ENCODE measurements at regions not wholly inside any gene's neighbourhood (a gene's known extent, or its start where the extent isn't known, plus 50 kb on each side); places are given as distances from the start of the nearest gene placed in this dataset.

DNA sequence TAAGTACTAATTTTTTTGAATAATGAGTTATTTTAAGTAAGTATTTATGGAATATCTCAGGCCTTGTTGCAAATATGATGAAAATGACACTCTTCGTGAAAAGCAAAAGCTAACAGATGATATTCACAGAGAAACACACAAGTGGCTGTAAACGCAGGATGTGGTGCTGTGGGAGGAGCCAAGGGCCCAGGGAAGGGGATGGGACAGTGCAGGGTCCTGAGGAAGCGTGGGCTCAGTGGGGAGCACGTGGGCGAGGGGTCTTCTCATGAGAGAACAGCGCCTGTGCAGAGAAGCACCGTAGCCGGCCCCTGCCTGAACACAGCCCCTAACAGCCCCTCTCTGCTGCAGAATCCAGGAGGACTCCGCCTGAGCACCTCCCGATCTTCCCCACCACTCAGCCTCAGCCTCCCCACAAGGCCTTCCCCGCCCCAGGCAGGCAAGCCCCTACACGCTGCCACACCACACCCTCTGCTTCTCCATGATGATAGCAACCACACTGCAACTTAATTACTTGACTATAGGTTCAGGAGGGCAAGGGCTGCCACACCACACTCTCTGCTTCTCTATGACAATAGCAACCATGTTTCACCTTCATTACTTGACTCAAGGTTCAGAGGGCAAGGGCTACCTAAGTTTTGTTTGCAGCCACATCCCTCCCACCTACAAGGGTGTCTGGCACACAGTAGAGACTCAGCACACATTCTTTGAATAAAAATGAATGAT, 152.6 kb upstream of the RNF32 start (continued):
- TF ChIP-seq ZNF114 (CRISPR knock-in tag; IDR thresholded peaks at IDR 0.05) (no peak), STAT1 (IDR thresholded peaks at IDR 0.05; ENCODE audit: unreplicated experiment) (no peak)
- TF ChIP-seq, protein P1, sequence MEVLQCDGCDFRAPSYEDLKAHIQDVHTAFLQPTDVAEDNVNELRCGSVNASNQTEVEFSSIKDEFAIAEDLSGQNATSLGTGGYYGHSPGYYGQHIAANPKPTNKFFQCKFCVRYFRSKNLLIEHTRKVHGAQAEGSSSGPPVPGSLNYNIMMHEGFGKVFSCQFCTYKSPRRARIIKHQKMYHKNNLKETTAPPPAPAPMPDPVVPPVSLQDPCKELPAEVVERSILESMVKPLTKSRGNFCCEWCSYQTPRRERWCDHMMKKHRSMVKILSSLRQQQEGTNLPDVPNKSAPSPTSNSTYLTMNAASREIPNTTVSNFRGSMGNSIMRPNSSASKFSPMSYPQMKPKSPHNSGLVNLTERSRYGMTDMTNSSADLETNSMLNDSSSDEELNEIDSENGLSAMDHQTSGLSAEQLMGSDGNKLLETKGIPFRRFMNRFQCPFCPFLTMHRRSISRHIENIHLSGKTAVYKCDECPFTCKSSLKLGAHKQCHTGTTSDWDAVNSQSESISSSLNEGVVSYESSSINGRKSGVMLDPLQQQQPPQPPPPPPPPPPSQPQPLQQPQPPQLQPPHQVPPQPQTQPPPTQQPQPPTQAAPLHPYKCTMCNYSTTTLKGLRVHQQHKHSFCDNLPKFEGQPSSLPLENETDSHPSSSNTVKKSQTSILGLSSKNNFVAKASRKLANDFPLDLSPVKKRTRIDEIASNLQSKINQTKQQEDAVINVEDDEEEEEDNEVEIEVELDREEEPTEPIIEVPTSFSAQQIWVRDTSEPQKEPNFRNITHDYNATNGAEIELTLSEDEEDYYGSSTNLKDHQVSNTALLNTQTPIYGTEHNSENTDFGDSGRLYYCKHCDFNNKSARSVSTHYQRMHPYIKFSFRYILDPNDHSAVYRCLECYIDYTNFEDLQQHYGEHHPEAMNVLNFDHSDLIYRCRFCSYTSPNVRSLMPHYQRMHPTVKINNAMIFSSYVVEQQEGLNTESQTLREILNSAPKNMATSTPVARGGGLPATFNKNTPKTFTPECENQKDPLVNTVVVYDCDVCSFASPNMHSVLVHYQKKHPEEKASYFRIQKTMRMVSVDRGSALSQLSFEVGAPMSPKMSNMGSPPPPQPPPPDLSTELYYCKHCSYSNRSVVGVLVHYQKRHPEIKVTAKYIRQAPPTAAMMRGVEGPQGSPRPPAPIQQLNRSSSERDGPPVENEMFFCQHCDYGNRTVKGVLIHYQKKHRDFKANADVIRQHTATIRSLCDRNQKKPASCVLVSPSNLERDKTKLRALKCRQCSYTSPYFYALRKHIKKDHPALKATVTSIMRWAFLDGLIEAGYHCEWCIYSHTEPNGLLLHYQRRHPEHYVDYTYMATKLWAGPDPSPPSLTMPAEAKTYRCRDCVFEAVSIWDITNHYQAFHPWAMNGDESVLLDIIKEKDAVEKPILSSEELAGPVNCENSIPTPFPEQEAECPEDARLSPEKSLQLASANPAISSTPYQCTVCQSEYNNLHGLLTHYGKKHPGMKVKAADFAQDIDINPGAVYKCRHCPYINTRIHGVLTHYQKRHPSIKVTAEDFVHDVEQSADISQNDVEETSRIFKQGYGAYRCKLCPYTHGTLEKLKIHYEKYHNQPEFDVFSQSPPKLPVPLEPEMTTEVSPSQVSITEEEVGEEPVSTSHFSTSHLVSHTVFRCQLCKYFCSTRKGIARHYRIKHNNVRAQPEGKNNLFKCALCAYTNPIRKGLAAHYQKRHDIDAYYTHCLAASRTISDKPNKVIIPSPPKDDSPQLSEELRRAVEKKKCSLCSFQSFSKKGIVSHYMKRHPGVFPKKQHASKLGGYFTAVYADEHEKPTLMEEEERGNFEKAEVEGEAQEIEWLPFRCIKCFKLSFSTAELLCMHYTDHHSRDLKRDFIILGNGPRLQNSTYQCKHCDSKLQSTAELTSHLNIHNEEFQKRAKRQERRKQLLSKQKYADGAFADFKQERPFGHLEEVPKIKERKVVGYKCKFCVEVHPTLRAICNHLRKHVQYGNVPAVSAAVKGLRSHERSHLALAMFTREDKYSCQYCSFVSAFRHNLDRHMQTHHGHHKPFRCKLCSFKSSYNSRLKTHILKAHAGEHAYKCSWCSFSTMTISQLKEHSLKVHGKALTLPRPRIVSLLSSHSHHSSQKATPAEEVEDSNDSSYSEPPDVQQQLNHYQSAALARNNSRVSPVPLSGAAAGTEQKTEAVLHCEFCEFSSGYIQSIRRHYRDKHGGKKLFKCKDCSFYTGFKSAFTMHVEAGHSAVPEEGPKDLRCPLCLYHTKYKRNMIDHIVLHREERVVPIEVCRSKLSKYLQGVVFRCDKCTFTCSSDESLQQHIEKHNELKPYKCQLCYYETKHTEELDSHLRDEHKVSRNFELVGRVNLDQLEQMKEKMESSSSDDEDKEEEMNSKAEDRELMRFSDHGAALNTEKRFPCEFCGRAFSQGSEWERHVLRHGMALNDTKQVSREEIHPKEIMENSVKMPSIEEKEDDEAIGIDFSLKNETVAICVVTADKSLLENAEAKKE (CRISPR knock-in tag; IDR thresholded peaks at IDR 0.05), result no peak

GRCh38 chr7:156480671-156481070, 159.9 kb upstream of the RNF32 start:
- no peak for ATAC-seq
- no peak for DNase-seq (ENCODE audit: low spot score)
- H3K4me3 Mint-ChIP-seq, result no peak overlapping the region

More at GRCh38 chr7:156480671-156481070, 159.9 kb upstream of the RNF32 start:
- Mint-ChIP-seq H3K27ac (no peak overlapping the region), H3K9me3 (peaks cover 3% of the 10 kb centered on the region; the same call in 2 of the 3 replicates), H3K4me1 (no peaks in the 10 kb centered on the region), H3K27me3 (ENCODE audit: insufficient read depth, low read depth, poor library complexity) (peaks cover 9% of the 10 kb centered on the region), H3K36me3 (ENCODE audit: low read depth) (no peaks in the 10 kb centered on the region)
- Histone ChIP-seq H3K4me1 (ENCODE audit: insufficient read depth) (no peaks in the 10 kb centered on the region), H4K20me1 (replicated peaks; ENCODE audit: insufficient read depth) (no peaks in the 10 kb centered on the region), H3K4me3 (no peak overlapping the region), H3K9me2 (ENCODE audit: insufficient read depth) (0 out of 2 replicates have a peak, but pooled peaks cover 3% of the 10 kb centered on the region), H3K79me2 (replicated peaks; ENCODE audit: insufficient read depth) (no peaks in the 10 kb centered on the region), H2AFZ (no peak overlapping the region), H3K27ac (ENCODE audit: low read depth) (no peak overlapping the region), H3K36me3 (ENCODE audit: insufficient read depth) (no peaks in the 10 kb centered on the region), H3K27me3 (ENCODE audit: insufficient read depth) (no peaks in the 10 kb centered on the region), H3K4me2 (no peak overlapping the region), H3F3A (replicated peaks; ENCODE audit: low read depth) (no peaks in the 10 kb centered on the region)
- TF ChIP-seq, protein P2, sequence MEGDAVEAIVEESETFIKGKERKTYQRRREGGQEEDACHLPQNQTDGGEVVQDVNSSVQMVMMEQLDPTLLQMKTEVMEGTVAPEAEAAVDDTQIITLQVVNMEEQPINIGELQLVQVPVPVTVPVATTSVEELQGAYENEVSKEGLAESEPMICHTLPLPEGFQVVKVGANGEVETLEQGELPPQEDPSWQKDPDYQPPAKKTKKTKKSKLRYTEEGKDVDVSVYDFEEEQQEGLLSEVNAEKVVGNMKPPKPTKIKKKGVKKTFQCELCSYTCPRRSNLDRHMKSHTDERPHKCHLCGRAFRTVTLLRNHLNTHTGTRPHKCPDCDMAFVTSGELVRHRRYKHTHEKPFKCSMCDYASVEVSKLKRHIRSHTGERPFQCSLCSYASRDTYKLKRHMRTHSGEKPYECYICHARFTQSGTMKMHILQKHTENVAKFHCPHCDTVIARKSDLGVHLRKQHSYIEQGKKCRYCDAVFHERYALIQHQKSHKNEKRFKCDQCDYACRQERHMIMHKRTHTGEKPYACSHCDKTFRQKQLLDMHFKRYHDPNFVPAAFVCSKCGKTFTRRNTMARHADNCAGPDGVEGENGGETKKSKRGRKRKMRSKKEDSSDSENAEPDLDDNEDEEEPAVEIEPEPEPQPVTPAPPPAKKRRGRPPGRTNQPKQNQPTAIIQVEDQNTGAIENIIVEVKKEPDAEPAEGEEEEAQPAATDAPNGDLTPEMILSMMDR (conservative IDR thresholded peaks at IDR 0.05; ENCODE audit: low read depth in 2 of 2), result no peak

Data from GM23338 (cell line).